ENCODE measurements at regions not wholly inside any gene's neighbourhood (a gene's known extent, or its start where the extent isn't known, plus 50 kb on each side); places are given as distances from the start of the nearest gene placed in this dataset.

DNA sequence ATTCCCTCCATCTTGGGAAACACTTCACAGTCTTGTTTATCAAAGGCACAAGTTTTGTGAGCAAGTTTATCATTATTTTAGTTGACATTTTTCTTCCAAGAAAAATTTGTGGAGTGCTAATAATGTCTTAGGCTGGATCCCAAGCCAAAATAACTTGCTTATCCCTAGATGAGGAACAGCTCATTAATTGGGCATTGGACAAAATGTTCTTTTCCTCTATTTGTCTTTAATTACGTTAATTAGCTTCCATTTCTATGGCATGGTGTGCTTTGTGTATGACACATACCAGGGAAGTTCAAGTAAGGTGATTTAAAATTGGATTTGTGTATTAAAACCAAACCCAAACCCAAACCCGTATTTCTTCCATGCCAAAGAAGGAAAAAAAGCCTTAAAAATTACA, 379.5 kb downstream of the SH3GL2 start:
- DNase-seq (ENCODE audit: low read depth) = no peak
- no peak overlapping the region for H3K4me3 ChIP-seq (ENCODE audit: control insufficient read depth, low read depth, low read length)
- TF ChIP-seq, protein P1, sequence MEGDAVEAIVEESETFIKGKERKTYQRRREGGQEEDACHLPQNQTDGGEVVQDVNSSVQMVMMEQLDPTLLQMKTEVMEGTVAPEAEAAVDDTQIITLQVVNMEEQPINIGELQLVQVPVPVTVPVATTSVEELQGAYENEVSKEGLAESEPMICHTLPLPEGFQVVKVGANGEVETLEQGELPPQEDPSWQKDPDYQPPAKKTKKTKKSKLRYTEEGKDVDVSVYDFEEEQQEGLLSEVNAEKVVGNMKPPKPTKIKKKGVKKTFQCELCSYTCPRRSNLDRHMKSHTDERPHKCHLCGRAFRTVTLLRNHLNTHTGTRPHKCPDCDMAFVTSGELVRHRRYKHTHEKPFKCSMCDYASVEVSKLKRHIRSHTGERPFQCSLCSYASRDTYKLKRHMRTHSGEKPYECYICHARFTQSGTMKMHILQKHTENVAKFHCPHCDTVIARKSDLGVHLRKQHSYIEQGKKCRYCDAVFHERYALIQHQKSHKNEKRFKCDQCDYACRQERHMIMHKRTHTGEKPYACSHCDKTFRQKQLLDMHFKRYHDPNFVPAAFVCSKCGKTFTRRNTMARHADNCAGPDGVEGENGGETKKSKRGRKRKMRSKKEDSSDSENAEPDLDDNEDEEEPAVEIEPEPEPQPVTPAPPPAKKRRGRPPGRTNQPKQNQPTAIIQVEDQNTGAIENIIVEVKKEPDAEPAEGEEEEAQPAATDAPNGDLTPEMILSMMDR (conservative IDR thresholded peaks at IDR 0.05; ENCODE audit: control insufficient read depth, insufficient read depth, low read depth, low read length) = no peak

DNA sequence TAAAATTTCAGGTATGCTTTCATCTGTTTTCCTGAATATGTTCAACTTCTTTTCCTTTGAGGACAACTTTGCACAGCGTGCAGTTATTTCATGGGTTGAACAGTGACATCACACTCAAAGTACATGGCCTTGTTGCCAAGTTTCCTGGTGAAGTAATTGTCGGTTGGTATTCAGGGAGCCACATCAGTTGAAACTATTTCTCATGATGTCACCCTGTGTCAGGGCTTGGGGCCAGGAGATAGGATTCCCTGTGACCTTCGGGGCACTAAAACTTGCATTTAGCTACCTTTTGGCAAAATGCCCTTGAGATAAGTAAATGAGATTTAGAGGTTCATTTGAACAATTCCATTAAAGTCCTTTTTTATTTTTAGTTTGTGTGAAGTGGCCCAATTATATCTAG, 383.9 kb downstream of the SH3GL2 start:
- TF ChIP-seq, protein P1 (conservative IDR thresholded peaks at IDR 0.05; ENCODE audit: control insufficient read depth, insufficient read depth, low read depth, low read length) = no peak
- DNase-seq (ENCODE audit: low read depth) = peak; percentile 10
- H3K4me3 ChIP-seq (ENCODE audit: control insufficient read depth, low read depth, low read length) = no peak overlapping the region

DNA sequence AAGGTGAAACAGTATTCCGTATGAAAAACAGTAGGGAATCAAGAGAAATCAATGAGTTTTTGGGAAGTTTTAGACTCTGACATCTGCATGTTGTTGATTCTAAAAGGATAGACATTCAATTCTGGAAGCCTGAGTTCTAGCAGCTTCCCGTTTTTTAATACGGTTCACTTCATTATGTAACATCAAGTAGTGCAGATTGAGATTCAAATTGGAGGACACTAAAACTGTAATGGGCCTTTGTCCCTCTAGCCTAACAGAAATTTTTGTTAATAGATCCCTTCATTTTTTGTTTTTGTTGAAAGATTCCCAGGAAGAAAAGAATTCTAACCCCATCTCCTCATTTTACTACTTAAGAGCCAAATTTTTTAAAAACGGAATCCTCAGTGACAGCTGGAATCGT, 384.6 kb downstream of the SH3GL2 start:
- TF ChIP-seq, protein P1 (conservative IDR thresholded peaks at IDR 0.05; ENCODE audit: control insufficient read depth, insufficient read depth, low read depth, low read length) = no peak
- DNase-seq (ENCODE audit: low read depth) = no peak
- H3K4me3 ChIP-seq (ENCODE audit: control insufficient read depth, low read depth, low read length) = no peak overlapping the region

- DNase-seq (ENCODE audit: low read depth) = no peak
- TF ChIP-seq, protein P1 (conservative IDR thresholded peaks at IDR 0.05; ENCODE audit: control insufficient read depth, insufficient read depth, low read depth, low read length) = no peak
- H3K4me3 ChIP-seq (ENCODE audit: control insufficient read depth, low read depth, low read length) = no peak overlapping the region
Observed at GRCh38 chr9:17967731-17968130, 388.9 kb downstream of the SH3GL2 start.

GRCh38 chr9:17969232-17969631, 390.4 kb downstream of the SH3GL2 start:
- TF ChIP-seq, protein P1 (conservative IDR thresholded peaks at IDR 0.05; ENCODE audit: control insufficient read depth, insufficient read depth, low read depth, low read length) = no peak
- DNase-seq (ENCODE audit: low read depth) = no peak
- H3K4me3 ChIP-seq (ENCODE audit: control insufficient read depth, low read depth, low read length) = no peak overlapping the region

- peak; percentile 1 for DNase-seq (ENCODE audit: low read depth)
- no peak overlapping the region for H3K4me3 ChIP-seq (ENCODE audit: control insufficient read depth, low read depth, low read length)
- TF ChIP-seq, protein P1 (conservative IDR thresholded peaks at IDR 0.05; ENCODE audit: control insufficient read depth, insufficient read depth, low read depth, low read length) = no peak
Observed at GRCh38 chr9:17970277-17970676, 391.4 kb downstream of the SH3GL2 start.

DNA sequence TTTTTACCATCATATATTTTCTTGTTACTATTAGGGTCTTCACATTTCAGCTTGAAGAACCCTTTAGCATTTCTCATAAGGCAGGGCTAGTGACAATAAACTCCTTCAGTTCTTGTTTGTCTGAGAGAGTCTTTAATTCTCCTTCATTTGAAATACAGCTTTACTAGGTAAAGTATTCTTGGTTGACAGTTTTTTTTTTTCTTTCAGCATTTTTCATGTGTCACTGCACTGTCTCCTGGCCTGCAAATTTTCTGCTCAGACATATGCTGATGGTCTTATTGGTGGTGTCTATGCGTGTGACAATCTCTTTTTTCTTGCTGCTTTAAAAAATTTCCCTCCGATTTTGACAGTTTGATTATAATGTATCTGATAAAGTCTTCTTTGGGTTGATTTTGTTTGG, 399.9 kb downstream of the SH3GL2 start:
- no peak overlapping the region for H3K4me3 ChIP-seq (ENCODE audit: control insufficient read depth, low read depth, low read length)
- no peak for DNase-seq (ENCODE audit: low read depth)
- TF ChIP-seq, protein P1 (conservative IDR thresholded peaks at IDR 0.05; ENCODE audit: control insufficient read depth, insufficient read depth, low read depth, low read length) = no peak
